ENCODE measurements at regions not wholly inside any gene's neighbourhood (a gene's known extent, or its start where the extent isn't known, plus 50 kb on each side); places are given as distances from the start of the nearest gene placed in this dataset.

- no peak for ATAC-seq
- TF ChIP-seq CTCF (IDR thresholded peaks at IDR 0.05 in 4 of 5, conservative IDR thresholded peaks at IDR 0.05 in 1 of 5) (no peak), POLR2A (IDR thresholded peaks at IDR 0.05) (no peak)
- H3K27ac ChIP-seq = no peak overlapping the region
- H3K27me3 ChIP-seq = no peaks in the 10 kb centered on the region
- intact Hi-C loops (cut with DNase I; ENCODE audit: low total_unique reads) = no loop called here
- H3K4me1 ChIP-seq = peaks cover 7 to 8% of the 10 kb centered on the region in 2 donors
- DNase-seq = no peak
- H3K36me3 ChIP-seq = no peaks in the 10 kb centered on the region
- in situ Hi-C loops (cut with MboI; ENCODE audit: low sequenced_read_pairs in 4 of 4) = no loop called here
- no peaks in the 10 kb centered on the region for H3K9me3 ChIP-seq
- no peak overlapping the region for H3K4me3 ChIP-seq
These were observed 276.7 kb upstream of the ARRDC4 start for GRCh38 chr15:97683831-97684230.

GRCh38 chr15:97684249-97684648 is 276.3 kb upstream of the ARRDC4 start:
- H3K4me1 ChIP-seq = peaks cover 8% of the 10 kb centered on the region in 2 donors
- no peak for DNase-seq
- no peak overlapping the region for H3K27ac ChIP-seq
- no peaks in the 10 kb centered on the region for H3K9me3 ChIP-seq
- no peak for ATAC-seq
- intact Hi-C loops (cut with DNase I; ENCODE audit: low total_unique reads) (no loop called here), in situ Hi-C loops (cut with MboI; ENCODE audit: low sequenced_read_pairs in 4 of 4) (no loop called here)
- H3K27me3 ChIP-seq = no peaks in the 10 kb centered on the region
- TF ChIP-seq CTCF (IDR thresholded peaks at IDR 0.05 in 4 of 5, conservative IDR thresholded peaks at IDR 0.05 in 1 of 5) (no peak), POLR2A (IDR thresholded peaks at IDR 0.05) (no peak)
- no peak overlapping the region for H3K4me3 ChIP-seq
- H3K36me3 ChIP-seq = no peaks in the 10 kb centered on the region

GRCh38 chr15:97686324-97686723 is 274.2 kb upstream of the ARRDC4 start:
- peaks cover 8 to 9% of the 10 kb centered on the region in 2 donors for H3K4me1 ChIP-seq
- in situ Hi-C loops (cut with MboI; ENCODE audit: low sequenced_read_pairs in 4 of 4) = no loop called here
- TF ChIP-seq POLR2A (IDR thresholded peaks at IDR 0.05) (no peak), CTCF (IDR thresholded peaks at IDR 0.05 in 4 of 5, conservative IDR thresholded peaks at IDR 0.05 in 1 of 5) (no peak)

GRCh38 chr15:97687654-97688053 is 272.8 kb upstream of the ARRDC4 start:
- DNase-seq = no peak
- Histone ChIP-seq H3K4me1 (peaks cover 13 to 18% of the 10 kb centered on the region in 2 donors), H3K27me3 (no peaks in the 10 kb centered on the region), H3K4me3 (no peak overlapping the region), H3K27ac (peak overlapping the region in 1 of 4 donors; percentile 46), H3K36me3 (no peaks in the 10 kb centered on the region), H3K9me3 (no peaks in the 10 kb centered on the region)
- in situ Hi-C loops (cut with MboI; ENCODE audit: low sequenced_read_pairs in 4 of 4) (no loop called here), intact Hi-C loops (cut with DNase I; ENCODE audit: low total_unique reads) (loop anchor here (5.0 kb wide), 1 partner anchor 35 kb away; no protein-coding TSS in a partner anchor)
- TF ChIP-seq CTCF (IDR thresholded peaks at IDR 0.05 in 4 of 5, conservative IDR thresholded peaks at IDR 0.05 in 1 of 5) (no peak), POLR2A (IDR thresholded peaks at IDR 0.05) (no peak)
- no peak for ATAC-seq

More at GRCh38 chr15:97686324-97686723, 274.2 kb upstream of the ARRDC4 start:
- no peaks in the 10 kb centered on the region for H3K9me3 ChIP-seq
- intact Hi-C loops (cut with DNase I; ENCODE audit: low total_unique reads) = loop anchor here (5.0 kb wide), 1 partner anchor 34 kb away; no protein-coding TSS in a partner anchor
- no peaks in the 10 kb centered on the region for H3K36me3 ChIP-seq
- DNase-seq (no peak), ATAC-seq (no peak)
- H3K27me3 ChIP-seq = no peaks in the 10 kb centered on the region
- H3K27ac ChIP-seq = no peak overlapping the region
- no peak overlapping the region for H3K4me3 ChIP-seq

GRCh38 chr15:97688177-97688576 is 272.3 kb upstream of the ARRDC4 start:
- no peaks in the 10 kb centered on the region for H3K9me3 ChIP-seq
- in situ Hi-C loops (cut with MboI; ENCODE audit: low sequenced_read_pairs in 4 of 4) = no loop called here
- no peaks in the 10 kb centered on the region for H3K36me3 ChIP-seq
- H3K27ac ChIP-seq = peak overlapping the region in 2 of 4 donors; percentile 21 to 46
- H3K4me3 ChIP-seq = no peak overlapping the region
- H3K27me3 ChIP-seq = no peaks in the 10 kb centered on the region
- ATAC-seq (peak; percentile 60 to 73), DNase-seq (peak in 1 of 2 donors; percentile 17)
- H3K4me1 ChIP-seq = peaks cover 13 to 18% of the 10 kb centered on the region in 2 donors
- TF ChIP-seq CTCF (IDR thresholded peaks at IDR 0.05 in 4 of 5, conservative IDR thresholded peaks at IDR 0.05 in 1 of 5) (no peak), POLR2A (IDR thresholded peaks at IDR 0.05) (no peak)
- intact Hi-C loops (cut with DNase I; ENCODE audit: low total_unique reads) = loop anchor here (5.0 kb wide), 1 partner anchor 36 kb away; no protein-coding TSS in a partner anchor

All from gastrocnemius medialis (tissue), 4 donors.